ENCODE measurements at regions not wholly inside any gene's neighbourhood (a gene's known extent, or its start where the extent isn't known, plus 50 kb on each side); places are given as distances from the start of the nearest gene placed in this dataset.

GRCh38 chr2:47641366-47641765 is 70.6 kb upstream of the KCNK12 start (continued):
- no peak for TF ChIP-seq SP1 (IDR thresholded peaks at IDR 0.05; ENCODE audit: low read depth, low read length)
- TF ChIP-seq BCL11A (IDR thresholded peaks at IDR 0.05; ENCODE audit: low read depth in 2 of 2, low read length in 2 of 2), result no peak

Data from H1 (cell line).